DND-41 (cell line): ENCODE measurements at regions not wholly inside any gene's neighbourhood (a gene's known extent, or its start where the extent isn't known, plus 50 kb on each side); places are given as distances from the start of the nearest gene placed in this dataset.

Experiments
- ATAC-seq: fragments of 200-7000 bp; cut with Tn5 transposase; 3 replicates; pipeline ENCODE4 v1.9.1; 2021; ENCODE audit warnings: low read depth; ENCODE audit not compliant: insufficient read depth
- DNase-seq: peaks from one replicate; pipeline ENCODE4 v3.0.0-alpha.2; 2020
- H2AFZ ChIP-seq: 2 replicates; pipeline ENCODE4 v1.6.0; 2012; ENCODE audit warnings: low read depth, low read length
- H3K27ac ChIP-seq: 2 replicates; pipeline ENCODE4 v1.5.1; 2012; ENCODE audit warnings: low read length, inconsistent platforms
- H3K27me3 ChIP-seq: fragments of 200-600 bp; sonication (generic); 2 replicates; pipeline ENCODE4 v1.6.0; 2012; ENCODE audit warnings: low read length, mild to moderate bottlenecking, inconsistent platforms; ENCODE audit not compliant: insufficient read depth, poor library complexity
- H3K36me3 ChIP-seq: 2 replicates; pipeline ENCODE4 v1.5.1; 2012; ENCODE audit warnings: low read length, inconsistent platforms; ENCODE audit not compliant: insufficient read depth
- H3K4me1 ChIP-seq: 2 replicates; pipeline ENCODE4 v1.5.1; 2012; ENCODE audit warnings: mild to moderate bottlenecking, low read length; ENCODE audit not compliant: insufficient read depth
- H3K4me2 ChIP-seq: 2 replicates; pipeline ENCODE4 v1.6.0; 2012; ENCODE audit warnings: mild to moderate bottlenecking, moderate library complexity, low read length, inconsistent platforms; ENCODE audit not compliant: insufficient read depth
- H3K4me3 ChIP-seq, 2 experiments: fragments of 200-600 bp in 1 of 2; shearing (Covaris generic) in 1 of 2; 2 replicates each; pipeline ENCODE4 v1.5.1; 2012 to 2016; ENCODE audit warnings: inconsistent platforms in 2 of 2, low read length in 2 of 2, mild to moderate bottlenecking in 2 of 2, low read depth in 1 of 2, moderate library complexity in 1 of 2
- H3K79me2 ChIP-seq: 2 replicates; pipeline ENCODE4 v1.6.0; 2012; ENCODE audit warnings: low read length, inconsistent platforms; ENCODE audit not compliant: insufficient read depth
- H3K9ac ChIP-seq: 2 replicates; pipeline ENCODE4 v1.6.0; 2012; ENCODE audit warnings: low read depth, mild to moderate bottlenecking, inconsistent platforms, low read length, moderate library complexity
- H3K9me3 ChIP-seq: 2 replicates; pipeline ENCODE4 v1.5.1; 2012; ENCODE audit warnings: low read length, moderate library complexity, mild to moderate bottlenecking, inconsistent platforms; ENCODE audit not compliant: insufficient read depth, severe bottlenecking
- H4K20me1 ChIP-seq: 2 replicates; pipeline ENCODE4 v1.6.0; 2012; ENCODE audit warnings: low read length; ENCODE audit not compliant: insufficient read depth
- CTCF ChIP-seq: IDR thresholded peaks from 2 replicates; pipeline ENCODE4 v1.5.1; 2012; ENCODE audit warnings: borderline replicate concordance, low read length, moderate library complexity, mild to moderate bottlenecking; ENCODE audit not compliant: poor library complexity, severe bottlenecking; ENCODE audit errors: extremely low read depth
- EZH2 ChIP-seq: IDR thresholded peaks from 3 replicates; pipeline ENCODE4 v1.6.1; 2012; ENCODE audit warnings: borderline replicate concordance, low read depth, mild to moderate bottlenecking, moderate library complexity, low read length, inconsistent platforms; ENCODE audit not compliant: severe bottlenecking

GRCh38 chr6:8760951-8761350 is 325.6 kb upstream of the SLC35B3 start:
- Histone ChIP-seq H3K36me3 (no peaks in the 10 kb centered on the region), H3K4me2 (no peak overlapping the region), H4K20me1 (no peaks in the 10 kb centered on the region), H3K27me3 (no peaks in the 10 kb centered on the region), H3K9ac (no peak overlapping the region), H2AFZ (no peak overlapping the region), H3K9me3 (no peaks in the 10 kb centered on the region), H3K4me3 (no peak overlapping the region), H3K27ac (no peak overlapping the region), H3K4me1 (no peaks in the 10 kb centered on the region), H3K79me2 (no peaks in the 10 kb centered on the region)
- DNase-seq = no peak
- TF ChIP-seq EZH2 (no peak), CTCF (no peak)
- no peak for ATAC-seq

DNA sequence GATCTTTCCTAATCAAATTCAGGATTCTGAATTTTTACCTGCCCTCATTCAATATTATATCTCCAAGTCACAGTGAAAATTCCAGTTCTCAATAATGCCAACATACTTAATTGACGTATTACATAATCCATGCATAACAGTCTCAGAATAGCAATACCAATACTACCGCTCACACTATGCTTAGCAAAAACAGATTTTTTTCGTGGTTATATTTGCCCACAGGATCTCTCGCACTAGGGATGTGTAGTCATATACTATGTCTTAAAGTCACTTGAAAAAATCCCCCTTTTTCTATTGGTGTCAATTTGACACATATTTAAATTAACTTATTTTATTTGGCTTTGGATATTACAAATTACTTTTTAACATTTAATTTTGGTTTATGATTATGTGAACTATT is 323.1 kb upstream of the SLC35B3 start:
- Histone ChIP-seq H3K4me1 (no peaks in the 10 kb centered on the region), H4K20me1 (no peaks in the 10 kb centered on the region), H2AFZ (no peak overlapping the region), H3K9me3 (no peaks in the 10 kb centered on the region), H3K27ac (no peak overlapping the region), H3K36me3 (no peaks in the 10 kb centered on the region), H3K27me3 (no peaks in the 10 kb centered on the region), H3K79me2 (no peaks in the 10 kb centered on the region), H3K4me3 (no peak overlapping the region), H3K4me2 (no peak overlapping the region), H3K9ac (no peak overlapping the region)
- no peak for TF ChIP-seq CTCF
- no peak for TF ChIP-seq EZH2
- no peak for DNase-seq
- ATAC-seq = no peak

GRCh38 chr6:8750627-8751026 is 315.3 kb upstream of the SLC35B3 start:
- no peak for TF ChIP-seq CTCF
- no peak for TF ChIP-seq EZH2
- no peak for DNase-seq
- H3K36me3 ChIP-seq = no peaks in the 10 kb centered on the region
- H3K4me3 ChIP-seq = no peak overlapping the region
- no peaks in the 10 kb centered on the region for H3K79me2 ChIP-seq
- no peaks in the 10 kb centered on the region for H4K20me1 ChIP-seq
- H3K27ac ChIP-seq = no peak overlapping the region
- H3K4me2 ChIP-seq = no peak overlapping the region
- no peak overlapping the region for H3K9ac ChIP-seq
- H2AFZ ChIP-seq = no peak overlapping the region
- no peaks in the 10 kb centered on the region for H3K4me1 ChIP-seq
- no peak for ATAC-seq
- no peaks in the 10 kb centered on the region for H3K27me3 ChIP-seq
- no peaks in the 10 kb centered on the region for H3K9me3 ChIP-seq

DNA sequence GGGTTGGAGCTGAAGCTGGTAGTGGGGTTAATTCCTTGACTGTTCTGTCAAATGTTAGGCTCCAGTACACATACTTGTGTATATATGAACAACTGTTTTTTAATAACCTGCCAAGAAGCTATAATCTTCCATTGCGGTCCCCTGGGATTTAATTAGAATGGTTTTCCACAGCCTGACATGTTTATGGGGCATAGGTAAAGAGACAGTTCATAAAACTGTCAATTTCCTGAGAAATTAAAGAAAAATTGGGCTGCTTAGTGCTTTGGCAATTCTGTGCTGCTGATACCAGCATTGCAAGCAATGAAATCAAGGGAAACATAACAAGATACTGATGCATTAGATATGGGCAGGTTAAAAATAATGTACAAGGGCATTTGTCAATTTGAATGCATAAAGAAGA is 314.1 kb upstream of the SLC35B3 start:
- TF ChIP-seq EZH2 (no peak), CTCF (no peak)
- no peak overlapping the region for H3K27ac ChIP-seq
- ATAC-seq = no peak
- no peaks in the 10 kb centered on the region for H3K9me3 ChIP-seq
- H3K9ac ChIP-seq = no peak overlapping the region
- H3K4me2 ChIP-seq = no peak overlapping the region
- H3K4me3 ChIP-seq = no peak overlapping the region
- no peak for DNase-seq
- no peaks in the 10 kb centered on the region for H3K79me2 ChIP-seq
- no peak overlapping the region for H2AFZ ChIP-seq
- no peaks in the 10 kb centered on the region for H4K20me1 ChIP-seq
- no peaks in the 10 kb centered on the region for H3K4me1 ChIP-seq
- no peaks in the 10 kb centered on the region for H3K27me3 ChIP-seq
- no peaks in the 10 kb centered on the region for H3K36me3 ChIP-seq
